ENCODE measurements at regions not wholly inside any gene's neighbourhood (a gene's known extent, or its start where the extent isn't known, plus 50 kb on each side); places are given as distances from the start of the nearest gene placed in this dataset.
"Not testable (repeated sequence)": the region's sequence is repeated elsewhere in the genome, so short reads cannot be mapped to it uniquely, and the experiment has no call there.

DNA sequence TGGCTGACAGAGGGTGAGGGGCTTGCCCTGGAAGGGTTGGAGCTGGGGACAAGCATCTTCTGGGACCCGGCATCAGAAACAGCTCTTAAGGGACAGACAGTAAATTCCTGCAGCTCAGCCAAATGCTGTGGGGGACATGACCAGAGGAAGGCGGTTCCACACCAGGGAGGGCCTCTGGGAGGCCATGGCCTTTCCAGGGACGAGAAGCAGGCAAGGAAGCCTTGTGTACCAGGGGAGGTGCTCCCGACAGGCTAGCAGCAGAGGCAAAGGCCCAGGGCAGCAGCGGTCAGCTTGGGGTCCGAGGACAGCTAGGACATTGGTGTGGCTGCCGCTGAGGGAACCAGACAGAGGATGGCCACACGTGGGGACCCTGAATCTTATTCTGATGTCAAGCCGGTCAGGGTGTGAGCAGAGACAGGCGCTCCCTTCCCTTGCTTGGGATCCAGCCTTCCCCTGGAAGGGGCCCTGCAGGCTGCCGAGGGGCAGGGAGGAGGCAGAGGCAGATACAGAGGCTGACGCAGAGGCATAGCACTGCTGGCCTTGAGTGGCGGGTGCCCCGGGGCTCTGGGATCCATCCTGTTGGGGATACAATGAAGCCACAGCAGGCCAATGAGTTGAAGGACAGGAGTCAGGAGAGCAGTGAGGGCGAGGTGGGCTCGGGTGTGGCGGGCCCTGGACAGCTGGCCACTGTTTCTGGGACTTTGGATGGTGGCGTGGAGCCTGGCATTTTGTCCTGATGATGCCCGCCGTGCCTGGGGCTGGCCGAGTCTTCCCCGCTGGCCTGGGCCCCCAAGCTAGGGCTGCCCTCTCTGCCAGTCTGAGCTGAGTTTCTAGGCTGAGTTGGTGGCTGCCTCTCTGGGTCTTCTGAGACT is 64.1 kb upstream of the GPC1 start:
- Mint-ChIP-seq H3K9me3 (no peaks in the 10 kb centered on the region), H3K27me3 (no peaks in the 10 kb centered on the region), H3K36me3 (ENCODE audit: low read depth) (no peaks in the 10 kb centered on the region), H3K27ac (no peak overlapping the region), H3K4me3 (no peak overlapping the region), H3K4me1 (no peaks in the 10 kb centered on the region)
- ATAC-seq (replicated peaks): no peak

DNA sequence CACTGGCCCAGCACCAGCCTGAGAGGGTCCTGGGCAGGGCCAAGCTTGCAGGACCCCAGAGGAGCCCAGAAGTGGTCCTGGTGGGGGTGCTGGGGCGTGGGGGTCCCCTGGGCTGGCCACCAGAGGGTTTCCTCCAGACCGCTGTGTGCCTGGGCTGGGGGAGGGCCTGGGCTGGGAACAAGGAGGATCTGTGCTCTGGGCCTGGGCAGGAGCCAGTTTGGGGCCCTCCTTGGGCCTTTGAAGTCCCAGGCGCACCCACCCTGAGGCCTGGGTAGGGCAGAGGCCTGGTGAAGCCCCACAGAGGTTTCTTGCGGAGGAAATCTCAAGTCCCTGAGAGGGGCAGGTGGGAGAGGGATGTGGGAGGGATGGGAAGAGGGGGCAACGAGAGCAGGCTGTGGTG is 63.4 kb upstream of the GPC1 start:
- Mint-ChIP-seq H3K27ac (no peak overlapping the region), H3K36me3 (ENCODE audit: low read depth) (no peaks in the 10 kb centered on the region), H3K4me1 (no peaks in the 10 kb centered on the region), H3K9me3 (no peaks in the 10 kb centered on the region), H3K4me3 (no peak overlapping the region), H3K27me3 (no peaks in the 10 kb centered on the region)
- ATAC-seq (replicated peaks): no peak

DNA sequence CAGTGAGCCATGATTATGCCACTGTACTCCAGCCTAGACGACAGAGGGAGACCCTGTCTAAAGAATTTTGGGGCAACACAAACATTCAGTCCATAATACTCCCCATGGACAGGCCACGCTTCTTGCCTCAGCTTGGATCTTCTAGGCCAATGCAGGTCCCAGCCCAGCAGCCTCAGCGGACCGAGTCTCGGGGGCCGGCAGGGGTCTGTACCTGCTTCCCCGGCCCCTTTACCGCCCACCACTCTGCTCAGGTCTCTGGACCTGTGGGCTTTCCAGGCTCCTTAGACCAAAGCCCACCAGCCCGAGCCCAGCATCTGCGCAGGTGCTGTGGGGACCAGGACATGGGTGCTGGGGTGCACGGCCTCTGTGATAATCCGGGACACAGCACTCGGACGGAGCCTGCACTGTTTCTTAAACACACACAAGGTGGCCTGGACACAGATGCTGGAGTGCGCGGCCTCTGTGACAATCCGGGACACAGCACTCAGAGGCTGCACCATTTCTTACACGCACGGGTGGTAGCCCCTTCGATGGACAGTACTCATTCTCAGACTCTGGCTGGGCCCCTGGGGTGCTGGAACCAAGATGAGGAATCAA is 62.1 kb upstream of the GPC1 start:
- H3K36me3 Mint-ChIP-seq (ENCODE audit: low read depth): no peaks in the 10 kb centered on the region
- H3K4me3 Mint-ChIP-seq: no peak overlapping the region
- no peaks in the 10 kb centered on the region for H3K4me1 Mint-ChIP-seq
- H3K9me3 Mint-ChIP-seq: no peaks in the 10 kb centered on the region
- no peak overlapping the region for H3K27ac Mint-ChIP-seq
- no peaks in the 10 kb centered on the region for H3K27me3 Mint-ChIP-seq
- ATAC-seq (replicated peaks): no peak

DNA sequence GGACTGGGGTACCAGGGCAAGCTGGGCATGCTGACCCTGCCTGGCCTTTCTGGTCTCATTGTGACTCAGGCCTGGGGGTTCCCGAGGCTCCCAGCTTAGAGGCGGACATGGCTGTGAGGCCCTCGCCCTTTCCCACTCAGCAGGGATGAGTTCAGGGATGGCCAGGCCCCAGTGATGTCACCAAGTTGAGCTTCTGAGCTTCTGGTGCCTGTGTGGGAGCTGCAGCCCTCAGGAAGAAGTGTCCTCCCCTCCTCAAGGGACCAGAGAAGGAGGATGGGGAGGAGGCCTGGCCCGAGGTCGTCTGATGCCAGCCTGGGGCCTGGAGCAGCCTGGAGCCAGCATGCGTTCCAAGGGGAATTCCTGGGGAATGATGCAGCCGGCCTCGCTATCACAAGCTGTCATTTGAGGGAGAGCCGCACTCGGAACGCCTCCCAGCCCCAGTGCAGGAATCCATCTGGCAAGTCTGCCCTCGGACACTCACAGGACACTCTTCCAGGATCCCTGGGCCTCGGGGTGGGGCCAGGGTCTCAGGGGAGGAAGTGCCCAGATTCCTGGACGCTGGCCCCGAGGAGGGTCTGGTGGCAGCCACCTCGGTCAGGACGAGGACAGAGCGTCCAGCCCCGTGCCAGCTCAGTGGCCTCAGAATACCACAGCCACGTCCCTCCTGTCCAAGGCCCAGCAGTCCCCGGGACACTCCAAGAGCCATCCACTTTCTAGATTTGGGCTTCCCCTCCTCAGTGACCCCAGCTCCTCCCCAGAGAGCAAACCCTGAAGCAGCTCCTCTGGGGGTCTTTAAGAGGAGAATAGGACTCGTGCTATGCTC is 61.2 kb upstream of the GPC1 start:
- ATAC-seq (replicated peaks): no peak
- Mint-ChIP-seq H3K27me3 (no peaks in the 10 kb centered on the region), H3K4me1 (no peaks in the 10 kb centered on the region), H3K27ac (no peak overlapping the region), H3K4me3 (no peak overlapping the region), H3K9me3 (no peaks in the 10 kb centered on the region), H3K36me3 (ENCODE audit: low read depth) (no peaks in the 10 kb centered on the region)

DNA sequence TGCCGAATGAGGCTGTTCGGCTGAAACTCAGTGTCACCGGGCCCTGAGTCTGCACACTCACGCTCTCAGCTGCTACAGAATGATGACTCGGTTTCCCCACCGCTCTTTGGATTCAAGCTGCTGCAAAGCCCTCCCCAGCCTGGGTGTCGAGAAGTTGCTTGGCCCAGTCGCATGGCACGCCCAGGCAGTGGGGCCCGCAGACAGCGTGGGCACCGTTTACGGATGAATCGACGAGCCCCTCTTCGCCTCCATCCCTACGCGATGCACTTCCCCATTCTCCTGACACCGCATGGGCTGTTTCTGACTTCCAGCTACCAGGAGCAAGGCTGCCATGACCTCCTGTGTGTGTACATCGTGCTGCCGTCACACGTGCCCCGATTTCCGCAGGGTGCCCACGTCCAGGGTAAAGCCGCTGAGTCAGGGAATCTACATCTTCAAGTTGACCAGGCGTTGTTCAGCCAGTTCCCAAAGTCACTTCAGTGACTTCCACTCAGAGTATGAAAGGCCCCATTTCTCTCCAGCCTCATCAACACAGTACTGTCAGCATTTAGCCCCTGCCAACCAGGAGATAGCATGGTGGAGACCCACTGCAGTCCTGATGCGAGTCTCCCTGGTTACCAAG is 60.3 kb upstream of the GPC1 start:
- H3K4me1 Mint-ChIP-seq: no peaks in the 10 kb centered on the region
- H3K4me3 Mint-ChIP-seq: no peak overlapping the region
- no peaks in the 10 kb centered on the region for H3K36me3 Mint-ChIP-seq (ENCODE audit: low read depth)
- no peaks in the 10 kb centered on the region for H3K27me3 Mint-ChIP-seq
- ATAC-seq (replicated peaks): no peak
- peaks cover 4% of the 10 kb centered on the region for H3K9me3 Mint-ChIP-seq
- H3K27ac Mint-ChIP-seq: no peak overlapping the region

DNA sequence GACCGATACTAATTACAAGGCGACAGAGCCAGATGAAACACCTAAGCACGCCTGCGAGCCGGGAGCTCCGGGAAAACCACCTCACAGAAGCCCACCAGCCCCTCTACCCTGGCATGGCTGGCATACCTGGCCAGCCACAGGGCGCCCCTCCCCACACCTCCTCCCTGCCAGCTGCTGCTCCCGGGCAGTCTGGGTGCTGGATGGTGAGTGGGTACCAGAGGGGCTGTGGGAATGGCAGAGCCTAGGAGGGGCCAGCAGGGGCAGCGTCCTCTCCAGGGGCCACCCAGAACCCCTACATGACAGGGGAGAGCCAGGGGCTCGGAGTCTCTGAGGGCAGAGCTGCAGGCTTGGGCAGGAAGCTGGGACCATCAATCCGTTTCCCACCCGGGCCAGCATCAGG is 58.7 kb upstream of the GPC1 start:
- ATAC-seq (replicated peaks): no peak
- Mint-ChIP-seq H3K4me3 (no peak overlapping the region), H3K36me3 (ENCODE audit: low read depth) (no peaks in the 10 kb centered on the region), H3K27me3 (no peaks in the 10 kb centered on the region), H3K4me1 (no peaks in the 10 kb centered on the region), H3K9me3 (peaks cover 4% of the 10 kb centered on the region), H3K27ac (no peak overlapping the region)

DNA sequence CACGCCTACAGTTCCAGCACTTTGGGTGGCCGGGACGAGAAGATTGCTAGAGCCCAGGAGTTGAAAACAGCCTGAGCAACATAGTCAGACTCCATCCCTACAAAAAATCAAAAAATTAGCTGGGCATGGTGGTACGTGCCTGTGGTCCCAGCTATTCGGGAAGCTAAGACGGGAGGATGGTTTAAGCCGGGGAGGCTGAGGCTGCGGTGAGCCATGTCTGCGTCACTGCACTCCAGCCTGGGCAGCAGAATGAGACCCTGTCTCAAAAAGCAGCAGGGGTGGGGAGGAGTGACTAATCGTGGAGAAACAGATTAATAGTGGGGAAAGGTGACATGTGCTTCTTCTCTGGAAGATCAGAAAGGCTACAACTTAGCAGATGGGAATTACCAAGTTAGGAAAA is 58.1 kb upstream of the GPC1 start:
- no peaks in the 10 kb centered on the region for H3K36me3 Mint-ChIP-seq (ENCODE audit: low read depth)
- no peak overlapping the region for H3K4me3 Mint-ChIP-seq
- H3K9me3 Mint-ChIP-seq: peaks cover 4% of the 10 kb centered on the region
- no peaks in the 10 kb centered on the region for H3K4me1 Mint-ChIP-seq
- no peaks in the 10 kb centered on the region for H3K27me3 Mint-ChIP-seq
- no peak overlapping the region for H3K27ac Mint-ChIP-seq
- ATAC-seq (replicated peaks): no peak

DNA sequence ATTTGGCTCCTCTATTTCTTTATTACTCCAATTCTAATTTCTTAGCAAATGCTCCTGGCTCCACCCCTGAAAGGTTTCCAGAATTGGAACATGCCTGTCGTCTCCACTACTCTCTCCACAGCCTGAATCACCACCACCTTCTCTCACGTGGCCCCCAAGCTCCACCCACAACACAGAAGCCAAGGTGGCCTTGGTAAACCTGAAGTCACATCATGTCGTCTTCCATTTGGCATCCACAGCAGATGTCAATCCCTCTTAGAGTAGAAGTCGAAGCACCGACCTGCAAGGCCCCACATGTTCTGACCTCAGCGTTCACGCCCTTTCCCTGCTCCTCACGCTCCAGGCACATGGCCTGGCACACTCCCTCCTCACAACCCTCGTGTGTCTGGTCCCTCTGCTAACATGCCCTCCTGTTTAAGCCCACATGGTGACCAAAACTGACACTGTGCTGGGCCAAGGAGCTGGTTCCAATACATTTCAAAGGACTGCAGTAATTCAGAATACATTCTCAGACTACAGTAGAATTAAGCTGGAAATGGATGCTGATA is 56.3 kb upstream of the GPC1 start:
- Mint-ChIP-seq H3K9me3 (peaks cover 4% of the 10 kb centered on the region), H3K27ac (no peak overlapping the region), H3K36me3 (ENCODE audit: low read depth) (no peaks in the 10 kb centered on the region), H3K27me3 (peaks cover 4% of the 10 kb centered on the region), H3K4me1 (no peaks in the 10 kb centered on the region), H3K4me3 (no peak overlapping the region)
- no peak for ATAC-seq (replicated peaks)

DNA sequence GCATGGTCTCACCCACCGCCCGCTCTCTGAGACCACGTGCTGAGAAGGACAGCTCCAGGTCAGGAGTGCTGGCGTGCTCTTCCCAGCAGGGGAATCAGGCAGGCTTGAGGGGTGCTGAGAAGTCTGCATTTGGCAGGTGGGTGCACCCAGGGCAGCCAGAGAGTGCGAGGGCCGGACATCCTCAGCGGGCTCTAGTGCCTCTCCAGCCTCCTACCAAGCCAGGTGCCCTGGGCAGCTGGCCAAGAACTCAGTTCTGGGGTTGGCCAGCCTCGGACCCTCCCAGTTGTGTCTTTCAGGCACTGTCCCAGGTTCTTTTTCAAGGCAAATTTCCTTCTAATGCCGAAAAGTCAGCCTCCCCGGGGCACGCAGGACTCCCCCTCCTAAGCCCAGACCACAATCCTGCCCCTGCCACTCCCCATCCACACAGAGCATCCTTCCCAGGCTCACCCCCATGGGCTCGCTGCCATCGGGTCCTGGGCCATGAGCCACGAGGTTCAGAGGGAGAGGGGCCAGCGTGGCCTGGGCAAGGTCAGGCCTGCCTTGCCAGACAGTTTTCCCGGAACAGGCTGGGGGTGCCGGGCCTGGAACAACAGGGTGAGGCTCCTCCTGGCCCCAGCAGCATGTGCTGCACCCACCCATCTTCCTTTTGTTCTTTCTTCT is 52.2 kb upstream of the GPC1 start:
- Mint-ChIP-seq H3K27me3 (peaks cover 4% of the 10 kb centered on the region), H3K4me3 (no peak overlapping the region), H3K27ac (no peak overlapping the region), H3K36me3 (ENCODE audit: low read depth) (no peaks in the 10 kb centered on the region), H3K4me1 (no peaks in the 10 kb centered on the region), H3K9me3 (peaks cover 4% of the 10 kb centered on the region)
- no peak for ATAC-seq (replicated peaks)

DNA sequence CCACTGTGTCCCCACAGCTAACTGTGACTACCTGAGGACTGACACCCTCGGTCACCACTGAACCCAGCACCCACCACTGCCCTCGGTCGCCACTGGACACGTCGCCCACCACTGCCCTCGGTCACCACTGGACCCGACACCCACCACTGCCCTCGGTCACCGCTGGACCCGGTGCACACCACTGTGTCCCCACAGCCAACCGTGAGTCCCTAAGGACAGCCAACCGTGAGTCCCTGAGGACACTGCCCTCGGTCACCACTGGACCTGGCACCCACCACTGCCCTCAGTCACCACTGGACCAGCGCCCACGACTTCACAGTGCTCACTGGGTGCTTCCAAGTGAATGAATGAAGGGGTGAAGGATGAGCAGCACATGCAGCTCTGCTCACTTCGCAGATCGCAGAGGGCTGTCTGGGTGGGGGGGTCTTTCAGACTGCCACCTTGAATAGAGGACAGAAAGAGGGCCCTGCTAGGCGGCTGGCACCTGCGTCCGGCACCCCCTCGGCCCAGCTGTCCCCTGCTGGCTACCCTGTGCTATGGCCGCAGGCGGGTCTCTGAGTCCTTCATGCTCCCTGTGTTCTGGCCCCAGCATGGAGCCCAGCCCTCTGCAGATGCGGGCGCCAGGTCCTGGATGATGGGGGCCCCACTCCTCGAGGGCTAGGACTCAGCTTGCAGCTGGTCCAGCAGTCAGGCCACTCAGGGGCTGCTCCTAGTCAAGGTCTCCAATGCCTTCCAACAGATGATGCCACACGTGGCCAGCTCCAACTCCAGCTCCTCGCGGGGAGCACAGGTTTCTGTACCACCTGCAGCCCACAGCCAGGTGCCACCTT is 51.4 kb upstream of the GPC1 start:
- ATAC-seq (replicated peaks): no peak
- Mint-ChIP-seq H3K9me3 (peaks cover 4% of the 10 kb centered on the region), H3K27ac (no peak overlapping the region), H3K36me3 (ENCODE audit: low read depth) (no peaks in the 10 kb centered on the region), H3K4me3 (no peak overlapping the region), H3K4me1 (no peaks in the 10 kb centered on the region), H3K27me3 (peaks cover 4% of the 10 kb centered on the region)

DNA sequence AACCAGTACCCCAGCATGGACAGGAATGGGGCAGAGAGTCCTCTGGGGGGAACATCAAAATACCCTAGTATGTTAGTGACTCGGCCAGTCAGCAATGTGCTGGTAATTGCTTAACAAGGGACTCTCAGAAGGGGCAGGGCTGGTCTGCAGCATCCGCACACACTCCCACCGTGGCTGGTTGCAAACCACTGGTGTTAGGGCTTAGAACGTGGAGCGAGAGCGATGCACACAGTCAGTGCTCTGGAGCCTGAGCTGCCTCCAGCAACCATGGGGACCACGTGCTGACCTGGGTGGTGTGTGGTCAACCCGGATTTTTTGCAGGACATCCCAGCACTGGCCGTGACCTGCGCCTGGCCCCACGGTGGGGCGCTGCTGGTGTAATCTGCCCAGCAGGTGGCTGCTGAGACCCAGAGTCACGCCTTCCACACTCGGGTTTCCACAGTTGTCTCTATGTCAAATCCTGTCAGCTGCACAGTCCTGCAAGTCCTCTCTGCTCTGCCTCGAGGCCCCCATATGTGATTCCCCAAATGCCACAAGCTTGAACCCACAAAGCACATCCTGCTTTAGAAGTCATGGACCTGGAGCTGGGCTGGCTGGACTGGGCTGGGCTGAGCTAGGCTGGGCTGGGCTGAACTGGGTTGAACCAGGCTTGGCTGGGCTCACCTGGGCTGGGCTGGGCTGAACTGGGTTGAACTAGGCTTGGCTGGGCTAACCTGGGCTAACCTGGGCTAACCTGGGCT is 50.6 kb upstream of the GPC1 start:
- Mint-ChIP-seq H3K27me3 (peaks cover 4% of the 10 kb centered on the region), H3K9me3 (no peaks in the 10 kb centered on the region), H3K27ac (no peak overlapping the region), H3K4me3 (no peak overlapping the region), H3K36me3 (ENCODE audit: low read depth) (no peaks in the 10 kb centered on the region), H3K4me1 (no peaks in the 10 kb centered on the region)
- no peak for ATAC-seq (replicated peaks)

DNA sequence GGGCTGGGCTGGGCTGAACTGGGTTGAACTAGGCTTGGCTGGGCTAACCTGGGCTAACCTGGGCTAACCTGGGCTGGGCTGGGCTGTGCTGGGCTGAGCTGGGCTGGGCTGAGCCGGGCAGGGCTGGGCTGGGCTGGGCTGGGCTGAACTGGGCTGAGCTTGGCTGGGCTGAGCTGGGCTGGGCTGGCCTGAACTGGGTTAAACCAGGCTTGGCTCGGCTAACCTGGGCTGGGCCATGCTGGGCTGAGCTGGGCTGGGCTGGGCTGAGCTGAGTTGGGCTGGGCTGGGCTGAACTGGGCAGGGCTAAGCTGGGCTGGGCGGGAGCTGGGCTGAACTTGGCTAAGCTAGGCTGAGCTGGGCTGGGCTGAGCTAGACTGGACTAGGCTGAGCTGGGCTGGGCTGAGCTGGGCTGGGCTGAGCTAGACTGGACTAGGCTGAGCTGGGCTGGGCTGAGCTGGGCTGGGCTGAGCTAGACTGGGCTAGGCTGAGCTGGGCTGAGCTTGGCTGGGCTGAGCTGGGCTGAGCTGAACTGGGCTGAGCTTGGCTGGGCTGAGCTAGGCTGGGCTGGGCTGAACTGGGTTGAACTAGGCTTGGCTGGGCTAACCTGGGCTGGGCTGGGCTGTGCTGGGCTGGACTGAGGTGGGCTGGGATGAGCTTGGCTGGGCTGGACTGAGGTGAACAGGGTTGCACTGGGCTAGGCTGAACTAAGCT is 49.9 kb upstream of the GPC1 start:
- not testable (repeated sequence) for H3K4me3 Mint-ChIP-seq; H3K9me3 Mint-ChIP-seq; ATAC-seq (replicated peaks)

More for the DNA sequence above, 49.9 kb upstream of the GPC1 start:
- not testable (repeated sequence) for H3K36me3 Mint-ChIP-seq (ENCODE audit: low read depth); H3K4me1 Mint-ChIP-seq; H3K27me3 Mint-ChIP-seq; H3K27ac Mint-ChIP-seq
